HG03139 (cell line): ENCODE measurements at regions not wholly inside any gene's neighbourhood (a gene's known extent, or its start where the extent isn't known, plus 50 kb on each side); places are given as distances from the start of the nearest gene placed in this dataset.

ENCODE experiments used
- ATAC-seq: cut with Tn5 transposase; IDR thresholded peaks from one replicate; pipeline ENCODE4 v1.9.1; 2021; ENCODE audit not compliant: unreplicated experiment

- no peak for ATAC-seq
These were observed 52.8 kb upstream of the FBXL7 start for GRCh38 chr5:15447209-15447608.

DNA sequence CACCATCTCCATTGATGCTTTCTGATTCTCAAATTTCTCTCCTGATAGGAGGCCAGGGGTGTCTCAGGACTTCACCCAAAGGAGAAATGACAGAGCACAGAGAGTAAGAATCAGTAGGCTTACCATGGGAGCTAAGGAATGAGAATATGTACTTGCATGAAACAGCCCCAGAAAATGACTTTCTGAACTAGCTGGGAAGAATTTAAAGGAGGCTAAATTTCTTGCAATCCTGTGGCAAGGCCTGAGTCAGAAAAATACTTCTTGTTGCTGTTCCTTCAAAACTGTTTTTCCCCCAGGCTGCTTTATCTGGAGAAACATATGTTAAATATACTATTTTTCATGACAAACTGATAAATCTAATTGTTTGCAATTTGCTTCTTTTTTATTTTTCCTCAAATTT is 53.4 kb upstream of the FBXL7 start:
- ATAC-seq, result no peak

DNA sequence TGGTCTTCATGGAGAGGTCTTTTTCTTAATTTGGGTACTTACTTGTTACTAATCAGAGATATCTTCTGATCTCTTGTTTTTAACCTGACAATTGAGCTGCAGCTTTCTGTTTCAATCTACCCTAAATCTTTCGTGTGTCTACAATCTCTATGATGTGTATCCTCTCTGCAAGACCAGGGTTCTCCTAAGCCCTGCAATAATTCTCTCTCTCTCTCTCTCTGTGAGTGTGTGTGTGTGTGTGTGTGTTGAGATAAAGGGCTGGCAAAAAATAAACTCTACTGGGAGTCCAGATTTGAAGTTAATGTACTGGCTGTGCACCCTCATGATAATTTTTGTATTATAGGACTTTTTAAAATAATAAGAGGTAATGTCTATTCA is 57.8 kb upstream of the FBXL7 start:
- ATAC-seq, result no peak

GRCh38 chr5:15441433-15442192 is 58.4 kb upstream of the FBXL7 start:
- ATAC-seq, result no peak

GRCh38 chr5:15440434-15440833 is 59.5 kb upstream of the FBXL7 start:
- no peak for ATAC-seq

DNA sequence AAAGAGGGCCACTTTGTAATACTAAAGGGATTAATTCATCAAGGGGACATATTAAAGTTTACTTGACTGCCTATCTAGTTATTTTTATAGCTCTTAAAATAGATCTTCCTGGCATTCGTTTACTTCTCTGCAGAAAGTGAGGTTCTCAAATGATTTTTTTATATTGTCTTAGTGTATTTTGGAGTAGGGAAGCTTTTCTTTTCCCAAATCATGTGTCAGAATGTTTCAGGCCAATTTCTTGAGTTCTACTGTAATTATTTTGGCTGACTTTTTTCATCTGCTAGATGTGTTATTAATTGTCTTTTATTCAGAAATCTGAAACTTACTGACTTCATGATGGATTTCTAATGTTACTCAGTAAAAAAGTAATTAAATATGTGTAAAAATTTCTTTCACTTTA is 60.2 kb upstream of the FBXL7 start:
- no peak for ATAC-seq

DNA sequence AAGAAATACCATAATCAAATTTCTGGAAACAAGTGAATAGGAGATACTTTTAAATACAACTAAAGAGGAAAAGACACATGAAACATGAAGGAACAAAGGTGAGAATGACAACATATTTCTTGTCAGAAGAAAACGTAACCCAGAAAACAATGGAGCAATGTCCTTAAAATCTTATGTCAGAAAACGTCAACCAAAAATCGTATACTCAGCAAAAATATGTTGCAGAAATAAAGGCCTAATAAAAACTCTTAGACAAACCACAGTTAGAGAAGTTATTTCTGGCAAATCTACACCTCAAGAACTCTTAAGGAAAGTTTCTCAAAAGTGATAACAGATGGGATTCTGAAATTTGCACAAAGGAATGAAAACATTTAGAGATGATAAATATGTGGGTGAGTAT is 66.3 kb upstream of the FBXL7 start:
- no peak for ATAC-seq

- no peak for ATAC-seq
These were observed 68.1 kb upstream of the FBXL7 start for GRCh38 chr5:15431923-15432322.

DNA sequence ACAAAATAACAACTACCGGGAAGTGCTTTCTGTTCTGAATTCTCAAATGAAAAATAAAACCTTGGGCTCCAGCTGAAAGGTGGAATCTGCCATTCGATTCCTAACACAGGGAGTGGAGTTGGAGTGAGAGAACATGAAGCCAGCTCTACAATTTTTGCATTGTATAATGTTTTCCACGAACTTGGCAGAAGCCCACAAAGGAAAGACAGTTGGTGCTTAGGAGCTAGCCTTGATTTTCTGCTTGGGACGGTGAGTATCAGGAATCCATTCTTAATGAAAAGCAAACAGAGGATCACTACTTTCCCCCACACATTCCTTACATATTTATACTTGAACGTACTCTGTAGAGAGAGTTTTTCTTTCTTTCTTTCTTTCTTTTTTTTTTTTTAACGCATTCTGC is 74.2 kb upstream of the FBXL7 start:
- ATAC-seq, result no peak

- no peak for ATAC-seq
These were observed 75.2 kb upstream of the FBXL7 start for GRCh38 chr5:15424769-15425168.

GRCh38 chr5:15421921-15422412 is 78.0 kb upstream of the FBXL7 start:
- no peak for ATAC-seq

DNA sequence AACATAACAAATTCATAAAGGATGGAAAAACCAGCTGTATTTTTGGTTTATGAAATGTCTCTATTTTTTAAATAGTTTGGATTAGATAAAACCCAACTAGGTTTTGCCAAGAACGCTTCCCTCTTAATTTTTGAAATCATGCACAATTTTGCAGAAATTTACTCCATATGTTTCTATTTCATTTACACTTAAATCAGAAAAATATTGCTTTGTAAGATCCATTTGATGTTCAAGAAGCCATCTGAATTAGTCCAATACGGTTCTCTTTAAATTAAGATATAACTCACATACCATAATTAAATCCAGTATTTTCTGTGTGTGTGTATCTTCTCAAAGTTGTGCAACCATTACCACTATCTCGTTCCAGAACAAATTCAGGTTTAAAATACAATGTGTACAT is 78.6 kb upstream of the FBXL7 start:
- ATAC-seq, result no peak

DNA sequence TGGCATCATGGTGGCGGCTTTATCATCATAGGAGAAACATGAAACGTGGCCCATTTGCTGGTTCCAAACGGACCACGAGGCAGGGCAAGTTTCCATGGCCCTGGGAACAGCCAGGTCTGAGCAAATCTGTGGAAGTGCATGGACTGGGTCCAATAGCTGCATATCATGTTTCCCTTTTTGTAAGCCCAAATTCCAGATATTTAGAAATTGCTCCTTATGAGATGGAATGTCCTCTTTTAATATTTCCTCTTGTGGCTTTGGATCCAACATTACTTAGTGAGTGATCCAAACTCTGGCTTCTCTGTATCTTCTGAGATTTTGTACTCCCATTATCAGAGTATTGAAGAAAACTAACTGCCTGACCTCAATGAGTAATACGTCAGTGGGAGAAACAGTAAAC is 79.8 kb upstream of the FBXL7 start:
- no peak for ATAC-seq

DNA sequence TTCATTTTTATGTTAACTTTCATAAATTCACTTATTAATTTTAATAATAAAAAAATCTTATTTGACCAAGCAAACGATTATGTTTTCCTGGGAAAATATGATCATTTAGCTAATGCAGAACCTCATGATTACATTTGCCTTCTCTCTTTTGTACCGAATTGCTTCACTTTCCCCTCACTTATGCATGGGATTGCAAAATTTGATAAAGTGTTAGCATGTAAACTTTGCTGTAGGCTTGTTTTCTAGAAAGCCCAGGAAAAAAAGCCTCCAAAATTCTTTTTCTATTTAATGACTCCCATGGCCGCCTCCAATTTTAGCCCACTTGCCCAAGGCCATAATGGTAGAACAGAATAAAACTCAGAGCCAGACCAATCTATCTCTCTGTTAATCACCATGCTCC is 82.8 kb upstream of the FBXL7 start:
- ATAC-seq, result no peak

DNA sequence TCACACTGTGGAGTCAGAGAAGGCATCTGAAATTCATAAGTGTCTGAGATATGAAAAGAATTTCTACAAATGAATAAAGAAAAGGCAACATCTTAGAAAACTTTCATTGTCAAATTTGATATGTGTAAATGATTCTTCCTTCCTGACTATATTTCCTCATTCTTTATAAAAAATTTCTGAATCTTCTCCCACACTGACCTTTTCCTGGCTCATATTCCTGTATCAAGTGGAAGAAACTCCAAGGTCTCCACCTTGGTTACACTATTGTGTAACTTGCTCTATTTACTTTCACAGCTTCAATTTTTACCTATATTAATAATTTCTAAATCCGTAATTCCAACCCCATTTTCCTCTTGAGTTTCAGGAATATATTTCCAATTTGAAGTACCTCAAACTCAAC is 93.5 kb upstream of the FBXL7 start:
- no peak for ATAC-seq

DNA sequence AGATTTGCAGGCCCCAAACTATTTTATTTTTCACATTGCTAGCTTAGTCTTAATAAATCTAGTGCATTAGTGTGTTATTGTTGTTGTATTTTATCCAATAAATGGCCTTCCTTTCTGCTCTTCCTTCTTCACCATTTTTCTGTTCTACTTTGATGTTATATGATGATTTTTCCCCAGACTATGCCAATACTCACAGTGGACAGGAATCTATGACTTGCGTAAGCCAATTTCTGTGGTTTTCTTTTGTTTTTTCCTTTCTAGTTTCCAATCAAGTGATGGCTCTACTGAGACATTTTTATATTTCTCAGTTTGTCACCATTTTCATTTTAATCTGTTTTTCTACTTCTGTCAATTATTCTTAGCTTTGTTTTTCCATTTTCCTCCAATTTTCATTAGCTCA is 106.8 kb upstream of the FBXL7 start:
- no peak for ATAC-seq

- no peak for ATAC-seq
These were observed 108.1 kb upstream of the FBXL7 start for GRCh38 chr5:15391704-15392397.

DNA sequence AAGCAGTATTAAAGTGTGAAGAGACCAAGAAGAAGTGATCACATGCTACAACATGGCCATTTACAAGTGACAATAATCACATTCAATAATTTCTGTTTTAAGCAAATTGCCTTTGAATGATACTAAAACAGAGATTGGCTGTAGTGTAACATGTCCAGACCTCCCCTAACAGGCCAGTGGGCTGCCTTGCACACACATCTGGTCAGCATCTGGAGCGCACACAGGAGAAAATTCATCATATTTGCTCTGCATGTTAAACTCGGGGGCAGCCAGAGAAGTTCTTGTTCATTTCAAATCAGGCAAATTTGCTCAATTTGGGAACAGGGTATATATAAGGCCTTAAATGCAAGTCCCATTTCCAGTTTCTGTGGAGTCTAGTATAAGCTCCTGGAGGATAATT is 111.1 kb upstream of the FBXL7 start:
- no peak for ATAC-seq

- no peak for ATAC-seq
These were observed 112.0 kb upstream of the FBXL7 start for GRCh38 chr5:15387931-15388524.

GRCh38 chr5:15386122-15386521 is 113.9 kb upstream of the FBXL7 start:
- no peak for ATAC-seq

DNA sequence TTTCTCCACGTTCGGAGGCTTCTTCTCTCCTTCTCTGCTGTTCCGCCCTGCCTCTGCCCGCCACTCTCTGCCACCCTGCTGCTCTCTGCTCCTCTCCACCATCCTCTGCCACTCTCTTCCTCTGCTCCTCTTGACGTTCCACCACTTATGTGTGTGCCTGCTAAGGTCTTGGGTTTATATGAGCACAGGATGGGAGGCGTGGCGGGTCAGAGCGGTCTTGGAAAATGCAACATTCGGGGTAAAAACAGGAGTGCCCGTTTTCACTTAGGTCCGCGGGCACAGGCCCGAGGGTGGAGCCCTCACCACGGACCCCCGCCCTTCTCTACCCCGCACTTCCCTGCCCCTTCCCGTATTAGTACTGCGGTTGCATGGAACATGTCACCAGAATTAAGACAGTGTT is 114.4 kb upstream of the FBXL7 start:
- ATAC-seq, result no peak

DNA sequence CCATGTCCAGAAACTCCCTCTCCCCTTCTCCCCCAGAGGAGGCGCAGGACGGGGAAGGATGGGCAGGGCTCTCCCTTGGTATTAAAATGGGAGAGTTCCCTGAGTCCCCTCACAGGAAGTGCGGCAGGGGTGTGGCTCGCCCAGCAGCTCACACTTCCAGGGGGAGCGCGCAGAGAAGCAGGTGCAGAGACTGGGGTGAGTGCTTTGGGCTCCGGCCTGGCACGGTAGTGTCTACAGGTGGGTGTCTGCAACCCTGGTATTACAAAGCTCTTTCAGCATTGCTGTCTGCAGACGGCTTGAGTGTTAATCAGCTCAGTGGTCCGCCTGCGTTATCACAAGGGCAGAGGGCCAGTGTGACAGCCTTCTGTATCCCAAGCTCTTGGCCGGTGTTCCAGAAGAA is 114.9 kb upstream of the FBXL7 start:
- ATAC-seq, result no peak
